Astrocyte (in vitro differentiated cells and primary cell): ENCODE measurements at regions not wholly inside any gene's neighbourhood (a gene's known extent, or its start where the extent isn't known, plus 50 kb on each side); places are given as distances from the start of the nearest gene placed in this dataset.

ENCODE experiments used
- EZH2 ChIP-seq: IDR thresholded peaks from 2 replicates; pipeline ENCODE4 v1.6.1; 2012; ENCODE audit warnings: mild to moderate bottlenecking, low read length, inconsistent platforms; ENCODE audit not compliant: insufficient read depth
- TF ChIP-seq, protein P1 (sequence below): IDR thresholded peaks from 2 replicates; pipeline ENCODE4 v1.5.1; 2011; ENCODE audit warnings: low read depth, mild to moderate bottlenecking, inconsistent platforms, low read length, moderate library complexity; ENCODE audit not compliant: insufficient read depth

DNA sequence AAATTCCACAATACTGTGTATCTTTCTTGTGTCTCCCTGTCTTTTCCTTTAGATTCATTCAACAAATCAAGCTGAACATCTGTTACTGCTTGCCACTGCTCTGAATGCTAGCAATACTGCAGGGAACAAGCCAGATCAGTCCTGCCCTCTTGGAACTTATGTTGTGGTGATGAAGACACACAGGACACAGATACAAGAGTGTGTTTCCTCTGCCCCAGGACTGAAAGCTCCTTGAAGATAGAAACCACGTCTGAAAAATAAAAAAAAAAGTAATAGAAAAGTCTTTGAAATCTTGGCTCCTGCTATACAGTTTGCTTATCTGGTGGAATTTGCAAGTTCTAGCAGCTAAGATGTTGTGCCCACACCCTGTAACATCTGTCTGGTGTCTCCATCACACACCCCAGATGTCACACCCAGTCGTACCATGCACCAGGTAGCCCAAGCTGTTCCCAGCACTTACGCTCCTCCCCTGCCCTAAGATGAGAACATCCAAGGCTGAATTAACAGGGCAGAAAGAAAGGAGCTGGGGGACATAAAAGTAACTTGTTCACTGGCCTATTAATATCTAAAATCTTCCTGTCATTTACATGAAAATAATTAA lies 80.2 kb upstream of the GALNT2 start:
- TF ChIP-seq, protein P1, sequence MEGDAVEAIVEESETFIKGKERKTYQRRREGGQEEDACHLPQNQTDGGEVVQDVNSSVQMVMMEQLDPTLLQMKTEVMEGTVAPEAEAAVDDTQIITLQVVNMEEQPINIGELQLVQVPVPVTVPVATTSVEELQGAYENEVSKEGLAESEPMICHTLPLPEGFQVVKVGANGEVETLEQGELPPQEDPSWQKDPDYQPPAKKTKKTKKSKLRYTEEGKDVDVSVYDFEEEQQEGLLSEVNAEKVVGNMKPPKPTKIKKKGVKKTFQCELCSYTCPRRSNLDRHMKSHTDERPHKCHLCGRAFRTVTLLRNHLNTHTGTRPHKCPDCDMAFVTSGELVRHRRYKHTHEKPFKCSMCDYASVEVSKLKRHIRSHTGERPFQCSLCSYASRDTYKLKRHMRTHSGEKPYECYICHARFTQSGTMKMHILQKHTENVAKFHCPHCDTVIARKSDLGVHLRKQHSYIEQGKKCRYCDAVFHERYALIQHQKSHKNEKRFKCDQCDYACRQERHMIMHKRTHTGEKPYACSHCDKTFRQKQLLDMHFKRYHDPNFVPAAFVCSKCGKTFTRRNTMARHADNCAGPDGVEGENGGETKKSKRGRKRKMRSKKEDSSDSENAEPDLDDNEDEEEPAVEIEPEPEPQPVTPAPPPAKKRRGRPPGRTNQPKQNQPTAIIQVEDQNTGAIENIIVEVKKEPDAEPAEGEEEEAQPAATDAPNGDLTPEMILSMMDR: no peak
- TF ChIP-seq EZH2: no peak
